ENCODE measurements at regions not wholly inside any gene's neighbourhood (a gene's known extent, or its start where the extent isn't known, plus 50 kb on each side); places are given as distances from the start of the nearest gene placed in this dataset.

GRCh38 chr14:104514156-104514848 is 65.3 kb upstream of the C14orf180 start:
- peak; percentile 1 for DNase-seq (ENCODE audit: low read depth)

DNA sequence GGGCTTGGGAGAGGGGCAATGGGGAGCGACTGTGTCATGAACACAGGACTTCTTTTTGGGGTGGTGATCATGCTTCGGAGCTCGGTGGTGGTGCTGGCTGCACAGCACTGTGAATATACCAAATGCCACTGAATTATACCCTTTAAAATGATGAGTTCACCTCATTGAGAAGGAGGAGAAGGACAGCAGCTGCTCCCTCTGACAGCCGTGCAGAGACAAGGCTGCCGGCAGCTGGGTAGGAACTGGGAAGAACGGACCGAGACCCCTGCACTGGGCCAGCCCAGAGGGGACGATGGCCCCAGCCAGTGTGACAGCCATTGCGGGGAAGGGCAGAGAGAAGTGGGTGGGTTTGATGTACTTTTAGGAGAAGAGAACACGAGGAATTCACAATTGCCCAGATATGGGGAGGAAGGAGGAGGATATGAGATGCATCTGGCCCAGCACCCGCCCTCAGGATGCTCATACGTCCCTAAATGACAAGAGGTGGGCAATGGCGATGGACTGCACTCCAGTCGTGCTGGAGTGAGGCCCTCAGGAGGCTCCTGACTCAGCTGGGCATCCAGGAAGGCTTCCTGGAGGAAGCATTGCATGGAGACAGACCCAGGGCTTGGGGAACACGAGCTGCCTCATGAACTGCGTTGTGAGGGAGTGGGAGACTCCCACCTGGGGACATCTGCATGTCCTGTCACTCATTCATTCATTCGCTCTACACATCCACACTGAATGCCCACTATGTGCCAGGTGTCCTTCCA is 64.3 kb upstream of the C14orf180 start:
- DNase-seq (ENCODE audit: low read depth), result no peak

DNA sequence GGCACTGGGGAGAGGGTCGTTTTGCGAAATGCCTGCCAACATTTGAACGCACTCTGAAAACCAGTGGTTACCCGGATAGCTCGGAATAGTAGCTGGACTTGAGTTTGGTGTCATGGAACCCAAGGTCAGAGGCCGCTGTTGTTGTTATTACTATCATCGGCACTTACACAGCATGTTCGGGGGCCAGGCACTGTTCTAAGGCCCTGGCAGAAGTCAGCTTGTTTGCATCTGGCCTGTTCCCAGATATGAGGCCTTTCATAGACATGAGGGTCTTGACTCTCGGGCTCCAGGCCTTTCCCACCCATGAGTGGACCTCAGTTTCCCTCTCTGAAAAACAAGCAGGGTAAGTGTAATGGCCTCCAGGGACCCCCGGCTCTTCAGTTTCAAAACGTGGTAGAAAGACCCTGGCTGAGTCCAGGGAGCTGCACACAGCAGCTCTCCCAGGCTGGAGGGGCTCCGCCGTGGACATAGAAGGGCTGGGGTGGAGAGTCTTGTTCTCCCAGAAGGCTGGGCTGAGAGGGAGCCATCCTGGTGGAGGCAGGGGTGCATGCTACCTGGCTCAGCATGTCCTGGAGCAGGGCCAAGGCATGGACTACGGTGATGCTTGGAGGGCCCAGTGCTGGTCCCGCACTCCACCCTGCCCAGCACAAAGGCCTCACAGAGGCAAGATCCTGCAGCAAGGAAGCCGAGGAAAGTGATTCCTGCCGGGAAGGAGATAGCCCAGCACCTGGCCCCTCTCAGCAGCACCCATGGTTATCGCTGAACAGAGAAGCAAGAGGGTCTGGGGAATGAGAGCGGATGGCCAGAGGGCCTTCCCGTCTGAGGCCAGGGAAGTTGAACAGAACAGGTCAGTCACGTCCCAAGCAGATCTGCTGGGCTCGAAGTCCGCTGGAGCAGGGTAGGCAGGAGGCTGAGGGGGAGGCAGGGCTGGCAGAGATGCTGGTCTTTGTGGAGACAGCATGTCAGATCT is 63.5 kb upstream of the C14orf180 start:
- peak; percentile 1 for DNase-seq (ENCODE audit: low read depth)

- DNase-seq (ENCODE audit: low read depth), result no peak
Observed at GRCh38 chr14:104516906-104517305, 62.7 kb upstream of the C14orf180 start.

- no peak for DNase-seq (ENCODE audit: low read depth)
Observed at GRCh38 chr14:104517426-104517825, 62.1 kb upstream of the C14orf180 start.

GRCh38 chr14:104517867-104518266 is 61.7 kb upstream of the C14orf180 start:
- no peak for DNase-seq (ENCODE audit: low read depth)

GRCh38 chr14:104518659-104519350 is 60.8 kb upstream of the C14orf180 start:
- DNase-seq (ENCODE audit: low read depth), result peak; percentile 1

- DNase-seq (ENCODE audit: low read depth), result no peak
Observed at GRCh38 chr14:104519721-104520120, 59.8 kb upstream of the C14orf180 start.

GRCh38 chr14:104520620-104521410 is 58.7 kb upstream of the C14orf180 start:
- no peak for DNase-seq (ENCODE audit: low read depth)

DNA sequence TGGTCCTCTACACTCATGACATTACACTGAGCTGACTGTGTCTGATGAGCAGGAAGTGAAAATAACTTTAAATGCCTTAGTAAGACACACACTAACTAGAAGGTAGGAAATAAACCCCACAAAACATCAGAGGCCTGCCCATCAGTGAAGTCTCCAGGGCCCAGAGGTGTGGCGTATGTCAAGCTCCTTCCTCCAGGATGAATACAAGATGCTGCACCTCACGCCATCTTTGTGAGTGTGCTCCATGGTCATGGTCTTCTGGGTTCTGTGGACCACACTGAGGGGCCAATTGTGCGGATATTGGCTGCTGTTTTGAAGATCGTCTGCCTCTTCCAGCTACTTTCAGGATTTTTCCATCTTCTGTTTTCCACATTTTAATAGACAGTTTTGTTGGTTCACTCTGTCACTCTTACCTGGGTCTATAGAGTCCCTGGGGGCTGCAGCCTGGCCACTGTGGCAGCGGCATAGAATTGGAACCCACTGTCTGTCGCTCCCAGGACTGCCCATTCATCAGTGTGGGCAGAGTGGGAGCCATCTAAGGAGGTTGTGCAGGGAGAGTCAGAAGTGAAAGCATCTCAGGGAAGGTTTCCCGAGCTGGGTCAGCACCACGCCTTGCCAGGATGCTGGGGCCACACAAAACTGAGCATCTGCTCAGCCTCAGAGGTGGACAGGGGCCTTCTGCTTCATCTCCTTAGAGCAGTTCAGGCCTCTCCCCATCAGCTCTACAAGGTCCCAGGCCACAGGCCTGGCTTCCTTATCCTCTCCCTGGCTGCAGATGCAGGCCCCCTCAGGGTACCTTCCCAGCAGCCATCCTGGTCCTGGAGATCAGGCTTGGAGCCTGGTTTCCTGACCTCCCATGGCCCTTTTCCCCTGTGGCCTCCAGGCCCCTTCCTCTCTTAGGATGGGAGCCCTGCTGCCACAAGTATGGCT is 57.5 kb upstream of the C14orf180 start:
- DNase-seq (ENCODE audit: low read depth), result no peak

DNA sequence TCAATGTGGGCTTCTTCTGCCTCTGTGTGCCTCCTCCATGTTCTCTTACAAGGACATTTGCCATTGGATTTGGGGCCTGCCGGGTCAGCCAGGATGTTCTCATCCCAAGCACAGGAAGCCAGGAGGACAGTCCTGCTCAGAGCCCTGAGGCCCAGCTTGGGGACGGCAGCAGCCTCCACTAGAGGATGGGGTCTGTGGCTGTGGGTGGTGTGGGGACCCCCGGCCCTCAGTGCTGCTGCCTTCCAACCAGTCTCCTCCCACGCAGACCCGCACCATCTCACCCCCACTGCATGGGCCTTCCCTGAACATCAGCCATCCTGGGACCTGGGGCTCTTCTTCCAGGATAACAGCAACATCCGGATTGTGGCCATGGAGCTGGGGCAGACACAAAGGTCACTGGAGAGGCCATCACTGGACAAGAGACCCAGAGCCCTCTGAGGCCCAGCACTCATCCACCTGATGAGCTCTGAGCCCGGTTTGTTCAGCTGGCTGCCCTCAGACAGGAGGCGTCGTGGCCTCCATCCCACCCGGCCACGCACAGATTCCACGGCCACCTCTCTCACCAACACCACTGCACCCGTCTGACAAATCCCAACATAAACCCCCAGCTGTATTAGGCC is 56.5 kb upstream of the C14orf180 start:
- no peak for DNase-seq (ENCODE audit: low read depth)

DNA sequence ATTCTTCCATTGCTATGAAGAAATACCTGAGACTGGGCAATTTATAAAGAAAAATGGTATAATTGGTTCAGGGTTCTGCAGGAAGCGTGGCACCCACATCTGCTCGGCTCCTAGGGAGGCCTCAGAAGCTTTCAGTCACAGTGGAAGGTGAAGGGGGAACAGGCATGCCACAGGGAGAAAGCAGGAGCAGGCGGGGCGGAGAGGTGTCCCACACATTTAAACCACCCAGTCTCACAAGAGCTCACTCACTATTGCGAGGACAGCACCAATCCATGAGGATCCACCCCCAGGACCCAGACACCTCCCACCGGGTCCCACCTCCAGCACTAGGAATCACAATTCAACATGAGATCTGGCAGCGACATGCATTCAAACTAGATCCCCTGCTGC is 56.0 kb upstream of the C14orf180 start:
- DNase-seq (ENCODE audit: low read depth), result no peak

DNA sequence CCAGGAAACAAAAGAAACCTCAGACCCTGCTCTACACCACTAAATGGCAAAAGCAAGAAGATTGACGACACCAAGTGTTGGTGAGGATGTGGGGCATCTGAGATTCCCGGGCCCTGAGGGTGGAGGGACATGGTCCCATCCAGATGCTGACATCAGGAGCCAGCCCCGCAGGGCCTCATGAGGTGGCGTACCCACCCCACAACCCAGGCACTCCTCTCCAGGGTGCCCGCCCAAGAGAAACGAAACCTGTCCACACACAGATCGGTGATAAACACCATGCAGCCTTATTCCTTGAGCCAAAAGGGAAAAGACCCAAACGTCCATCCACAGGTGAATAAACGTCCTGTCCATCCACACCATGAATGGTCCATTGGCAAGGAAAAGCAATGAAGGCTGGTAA is 54.8 kb upstream of the C14orf180 start:
- DNase-seq (ENCODE audit: low read depth), result no peak

DNA sequence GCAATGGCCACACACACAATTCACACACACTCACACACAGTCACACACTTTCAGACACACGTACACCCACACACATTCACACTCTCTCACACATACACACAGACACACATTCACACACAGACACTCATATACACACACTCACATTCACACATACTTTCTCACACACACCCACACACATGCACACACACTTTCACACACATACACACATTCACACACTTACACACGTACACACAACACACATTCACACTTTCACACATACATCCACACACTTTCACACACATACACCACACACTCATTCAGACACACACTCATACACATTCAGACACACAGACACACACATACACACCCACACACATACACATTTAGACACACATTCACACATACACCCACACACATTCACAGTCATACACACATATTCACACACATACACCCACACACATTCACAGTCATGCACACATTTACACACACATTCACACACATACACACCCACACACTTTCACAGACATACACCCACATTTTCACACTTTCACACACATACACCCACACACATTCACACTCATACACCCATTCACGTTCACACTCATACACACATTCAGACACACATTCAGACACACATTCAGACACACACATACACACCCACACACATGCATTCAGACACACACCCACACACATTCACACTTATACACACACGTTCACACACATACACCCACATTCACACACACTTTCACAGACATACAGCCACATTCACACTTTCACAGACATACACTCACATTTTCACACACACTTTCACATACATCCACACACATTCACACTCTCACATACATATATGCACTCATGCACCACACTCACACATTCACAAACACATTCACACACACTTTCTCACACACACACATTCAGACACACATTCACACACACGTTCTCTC is 52.6 kb upstream of the C14orf180 start:
- DNase-seq (ENCODE audit: low read depth), result no peak

- no peak for DNase-seq (ENCODE audit: low read depth)
Observed at GRCh38 chr14:104527857-104528459, 51.6 kb upstream of the C14orf180 start.

DNA sequence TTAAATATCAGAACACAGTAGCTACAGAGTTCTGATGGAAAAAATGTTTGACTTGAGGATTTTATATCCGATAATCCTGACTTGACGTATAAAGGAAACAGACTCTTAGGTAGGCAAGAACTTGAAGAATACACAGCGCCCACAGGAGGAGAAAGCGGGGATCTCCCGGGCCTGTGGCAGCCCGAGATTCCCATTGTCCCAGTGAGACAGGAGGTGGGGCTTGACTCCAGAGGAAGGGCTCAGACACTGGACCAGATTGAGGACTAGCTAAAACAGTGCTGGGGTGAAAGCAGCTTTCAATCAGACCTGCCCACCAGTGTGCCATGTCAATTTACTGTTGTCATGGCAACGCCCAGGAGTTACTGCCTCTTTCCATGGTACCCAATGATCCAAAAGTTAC is 51.1 kb upstream of the C14orf180 start:
- DNase-seq (ENCODE audit: low read depth), result no peak

Data from Daoy (cell line).